ENCODE measurements at regions not wholly inside any gene's neighbourhood (a gene's known extent, or its start where the extent isn't known, plus 50 kb on each side); places are given as distances from the start of the nearest gene placed in this dataset.

DNA sequence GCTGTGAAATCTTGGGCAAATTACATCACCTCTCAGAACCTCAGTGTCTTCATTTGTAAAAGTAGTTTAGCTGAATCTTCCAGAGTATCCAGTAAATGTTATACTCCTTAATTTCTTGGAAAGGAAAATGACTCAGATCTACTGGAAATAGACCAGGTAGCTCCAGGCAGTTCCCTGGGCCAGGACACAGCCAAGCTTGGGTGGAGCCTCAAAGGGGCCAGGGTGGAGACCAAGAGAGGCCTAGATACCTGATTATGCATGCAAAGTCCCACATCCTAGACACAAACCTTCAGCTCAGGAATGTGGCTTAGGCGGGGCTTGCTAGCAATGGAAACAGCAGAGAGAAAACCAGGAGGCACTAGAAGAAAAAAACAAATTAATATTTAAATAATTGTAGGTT is 272.8 kb downstream of the MAFB start:
- Histone ChIP-seq H3K27ac (ENCODE audit: low read depth, low read length) (no peak overlapping the region), H3K36me3 (ENCODE audit: insufficient read depth, low read length) (no peaks in the 10 kb centered on the region), H3K79me2 (ENCODE audit: control insufficient read depth, insufficient read depth, low read length, unreplicated experiment) (no peaks in the 10 kb centered on the region), H2AFZ (ENCODE audit: low read length, unreplicated experiment) (no peak overlapping the region), H3K4me3 (ENCODE audit: low read depth, low read length) (no peak overlapping the region), H3K27me3 (ENCODE audit: insufficient read depth, low read length) (peaks cover 2% of the 10 kb centered on the region; the same call in 1 of the 2 replicates), H3K4me1 (ENCODE audit: control insufficient read depth, insufficient read depth, low read length, unreplicated experiment) (no peaks in the 10 kb centered on the region)

DNA sequence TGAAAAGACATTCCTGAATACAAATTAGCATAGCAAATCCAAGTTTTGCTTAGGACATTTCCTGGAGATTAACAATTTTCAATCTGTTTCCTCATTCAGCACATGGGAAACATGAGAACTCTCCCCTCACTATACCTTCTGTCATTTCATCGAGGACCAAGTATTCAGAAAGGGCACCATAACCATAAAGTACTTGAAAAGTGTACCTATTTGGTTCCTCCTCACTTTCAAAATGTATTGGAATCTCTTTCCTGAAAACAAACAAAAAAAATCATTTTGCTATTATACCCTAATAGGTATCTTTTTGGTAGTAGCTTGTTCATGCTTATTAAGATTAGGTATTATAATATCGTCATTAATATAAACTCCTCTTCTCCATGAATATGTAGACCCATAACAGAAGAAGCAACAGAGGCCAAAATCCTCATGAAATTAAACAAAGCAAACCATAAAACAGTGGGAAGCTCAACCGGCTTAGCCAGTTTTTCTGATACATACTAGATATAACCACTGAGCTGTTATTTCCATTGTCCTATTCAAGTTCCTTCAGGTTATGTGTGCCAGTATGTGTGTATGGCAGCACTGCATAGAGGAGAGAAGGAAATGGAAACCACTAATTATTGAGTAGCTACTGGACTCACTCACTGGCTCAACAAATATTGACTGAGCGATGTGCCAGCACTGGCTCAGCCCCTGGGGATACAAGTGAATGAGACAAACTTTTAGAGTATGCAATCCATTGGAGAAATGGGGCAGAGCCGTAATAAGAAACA is 274.0 kb downstream of the MAFB start:
- H3K4me1 ChIP-seq (ENCODE audit: control insufficient read depth, insufficient read depth, low read length, unreplicated experiment) = no peaks in the 10 kb centered on the region
- H3K27ac ChIP-seq (ENCODE audit: low read depth, low read length) = no peak overlapping the region
- peaks cover 6% of the 10 kb centered on the region; the same call in 1 of the 2 replicates for H3K27me3 ChIP-seq (ENCODE audit: insufficient read depth, low read length)

DNA sequence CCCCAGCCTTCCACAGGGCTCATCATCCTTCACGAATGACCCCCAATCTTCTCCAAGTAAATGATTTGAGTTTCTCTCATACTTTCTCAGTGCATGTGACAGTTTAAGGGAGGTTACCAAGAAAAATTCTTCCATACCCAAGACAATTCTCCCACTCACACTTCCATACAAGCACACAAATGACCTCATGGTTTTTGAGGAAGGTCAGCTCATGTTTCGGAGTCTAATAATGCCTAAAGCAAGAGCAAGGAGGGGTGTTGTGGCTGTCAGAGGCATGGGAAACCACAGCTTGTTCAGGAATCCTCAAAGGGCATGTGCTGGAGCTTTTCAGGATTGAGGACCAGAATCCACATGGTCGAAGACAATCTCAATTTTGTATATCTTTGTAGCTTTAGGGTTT is 279.0 kb downstream of the MAFB start:
- peaks cover 19% of the 10 kb centered on the region; the same call in 1 of the 2 replicates for H3K27me3 ChIP-seq (ENCODE audit: insufficient read depth, low read length)
- H3K79me2 ChIP-seq (ENCODE audit: control insufficient read depth, insufficient read depth, low read length, unreplicated experiment) = no peaks in the 10 kb centered on the region
- H3K4me1 ChIP-seq (ENCODE audit: control insufficient read depth, insufficient read depth, low read length, unreplicated experiment) = no peaks in the 10 kb centered on the region
- H3K36me3 ChIP-seq (ENCODE audit: insufficient read depth, low read length) = no peaks in the 10 kb centered on the region
- no peak overlapping the region for H2AFZ ChIP-seq (ENCODE audit: low read length, unreplicated experiment)
- H3K4me3 ChIP-seq (ENCODE audit: low read depth, low read length) = no peak overlapping the region
- H3K27ac ChIP-seq (ENCODE audit: low read depth, low read length) = no peak overlapping the region

More for the DNA sequence above, 274.0 kb downstream of the MAFB start:
- no peak overlapping the region for H3K4me3 ChIP-seq (ENCODE audit: low read depth, low read length)
- H3K36me3 ChIP-seq (ENCODE audit: insufficient read depth, low read length) = no peaks in the 10 kb centered on the region
- no peak overlapping the region for H2AFZ ChIP-seq (ENCODE audit: low read length, unreplicated experiment)
- H3K79me2 ChIP-seq (ENCODE audit: control insufficient read depth, insufficient read depth, low read length, unreplicated experiment) = no peaks in the 10 kb centered on the region

DNA sequence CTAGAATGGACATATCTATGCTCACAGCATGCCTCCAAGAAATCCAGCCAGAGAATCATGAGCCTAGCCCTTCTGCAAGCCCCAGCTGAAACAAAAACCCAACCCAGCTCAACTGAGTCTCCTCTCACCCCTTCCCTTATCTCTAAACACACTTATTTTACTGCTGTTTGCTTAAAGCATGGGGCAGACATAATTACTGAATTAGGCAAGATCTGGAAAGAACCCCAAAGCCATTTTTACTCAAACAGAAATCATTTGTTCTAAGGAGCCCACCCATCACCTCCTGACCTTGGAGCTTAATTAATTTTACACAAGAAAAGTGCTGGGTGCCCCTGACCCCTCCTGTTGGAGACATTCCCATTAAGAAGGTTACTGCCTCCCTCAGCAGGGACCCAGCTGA is 291.6 kb downstream of the MAFB start:
- Histone ChIP-seq H3K4me1 (ENCODE audit: control insufficient read depth, insufficient read depth, low read length, unreplicated experiment) (no peaks in the 10 kb centered on the region), H2AFZ (ENCODE audit: low read length, unreplicated experiment) (no peak overlapping the region), H3K27ac (ENCODE audit: low read depth, low read length) (no peak overlapping the region), H3K27me3 (ENCODE audit: insufficient read depth, low read length) (peaks cover 22% of the 10 kb centered on the region), H3K4me3 (ENCODE audit: low read depth, low read length) (no peak overlapping the region), H3K36me3 (ENCODE audit: insufficient read depth, low read length) (no peaks in the 10 kb centered on the region), H3K79me2 (ENCODE audit: control insufficient read depth, insufficient read depth, low read length, unreplicated experiment) (no peaks in the 10 kb centered on the region)

DNA sequence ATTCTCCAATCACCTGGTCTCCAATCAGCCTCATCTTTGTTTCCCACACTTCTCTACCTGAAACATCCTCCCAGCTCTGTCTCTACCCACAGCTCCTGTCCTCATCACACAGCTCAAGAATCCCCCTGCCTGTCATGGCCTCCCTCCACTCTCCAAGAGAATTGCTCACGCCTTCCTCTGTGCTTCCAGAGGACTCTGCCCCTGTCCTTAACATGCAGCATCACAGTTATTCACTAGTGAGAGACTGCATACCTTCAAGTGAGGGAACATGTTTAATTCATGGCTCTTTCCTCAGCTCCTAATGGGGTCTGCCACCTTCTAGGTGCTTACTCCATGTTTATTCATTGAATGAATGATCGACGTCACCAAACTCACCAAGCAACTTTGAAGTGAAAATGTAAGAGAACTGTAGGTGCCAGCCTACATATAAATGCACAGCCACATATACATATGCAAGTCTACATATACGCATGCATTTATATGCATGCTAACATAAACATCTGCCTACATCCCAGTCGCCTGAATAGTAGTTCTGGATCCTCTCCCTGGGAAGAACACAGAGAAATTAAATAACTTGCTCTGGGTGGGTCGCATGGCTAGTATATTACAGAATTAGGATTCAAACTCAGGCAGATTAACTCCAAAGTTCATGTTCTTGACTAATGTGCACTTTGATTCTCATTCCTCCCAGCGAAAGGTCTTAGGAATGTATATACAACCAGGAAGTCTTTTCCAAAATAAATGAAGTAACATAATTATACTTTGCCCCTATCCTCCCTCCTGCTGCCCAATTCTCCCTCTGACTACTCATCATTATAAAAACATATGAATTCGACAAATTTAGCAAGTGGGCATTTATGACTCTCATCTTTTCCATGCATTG is 295.6 kb downstream of the MAFB start:
- H3K36me3 ChIP-seq (ENCODE audit: insufficient read depth, low read length) = no peaks in the 10 kb centered on the region
- H2AFZ ChIP-seq (ENCODE audit: low read length, unreplicated experiment) = no peak overlapping the region
- H3K27me3 ChIP-seq (ENCODE audit: insufficient read depth, low read length) = peaks cover 22% of the 10 kb centered on the region
- no peak overlapping the region for H3K27ac ChIP-seq (ENCODE audit: low read depth, low read length)
- no peaks in the 10 kb centered on the region for H3K79me2 ChIP-seq (ENCODE audit: control insufficient read depth, insufficient read depth, low read length, unreplicated experiment)
- no peaks in the 10 kb centered on the region for H3K4me1 ChIP-seq (ENCODE audit: control insufficient read depth, insufficient read depth, low read length, unreplicated experiment)
- no peak overlapping the region for H3K4me3 ChIP-seq (ENCODE audit: low read depth, low read length)

DNA sequence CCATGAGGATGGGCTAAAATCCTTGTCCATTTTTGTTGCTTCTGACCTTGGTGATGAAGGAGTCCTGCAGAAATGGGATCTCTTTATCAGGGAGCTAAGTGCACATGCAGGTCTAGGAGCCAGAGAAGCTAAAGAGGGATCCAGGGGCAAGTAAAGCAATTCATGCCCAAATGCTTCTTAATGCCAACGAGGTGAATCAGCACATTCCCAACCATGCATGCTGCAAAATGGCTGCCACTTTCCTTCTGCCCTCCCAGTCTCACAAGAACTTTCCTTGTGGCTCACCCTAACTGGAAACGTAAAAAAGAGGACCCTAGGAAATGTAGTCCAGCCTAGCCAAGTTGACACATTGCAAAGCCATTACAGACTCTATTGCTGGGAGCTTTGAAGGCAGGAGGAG is 298.4 kb downstream of the MAFB start:
- H3K27me3 ChIP-seq (ENCODE audit: insufficient read depth, low read length) = peaks cover 5% of the 10 kb centered on the region; the same call in 1 of the 2 replicates
- no peak overlapping the region for H2AFZ ChIP-seq (ENCODE audit: low read length, unreplicated experiment)
- H3K79me2 ChIP-seq (ENCODE audit: control insufficient read depth, insufficient read depth, low read length, unreplicated experiment) = no peaks in the 10 kb centered on the region
- no peak overlapping the region for H3K27ac ChIP-seq (ENCODE audit: low read depth, low read length)
- H3K4me1 ChIP-seq (ENCODE audit: control insufficient read depth, insufficient read depth, low read length, unreplicated experiment) = no peaks in the 10 kb centered on the region
- no peak overlapping the region for H3K4me3 ChIP-seq (ENCODE audit: low read depth, low read length)
- H3K36me3 ChIP-seq (ENCODE audit: insufficient read depth, low read length) = no peaks in the 10 kb centered on the region

DNA sequence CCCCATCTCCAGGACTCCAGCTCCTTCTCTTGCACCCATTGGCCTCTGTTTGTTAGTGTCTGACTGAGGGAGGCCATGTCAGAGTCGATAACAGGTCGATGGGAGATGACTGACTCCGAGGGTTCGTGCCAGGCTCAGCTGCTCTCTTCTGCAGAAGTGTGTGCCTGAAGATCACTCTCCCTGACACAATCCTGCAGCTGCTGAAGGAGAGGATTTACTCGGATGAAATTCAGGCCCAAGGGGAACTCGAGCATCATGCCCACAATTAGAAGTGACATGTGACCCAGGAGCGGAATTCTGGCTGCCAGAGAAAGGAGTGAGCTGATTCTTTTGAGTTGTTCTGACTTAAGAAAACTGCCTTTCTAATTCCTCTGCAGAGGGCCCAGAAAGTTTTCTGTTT is 318.2 kb downstream of the MAFB start:
- Histone ChIP-seq H3K4me3 (ENCODE audit: low read depth, low read length) (no peak overlapping the region), H2AFZ (ENCODE audit: low read length, unreplicated experiment) (no peak overlapping the region), H3K27ac (ENCODE audit: low read depth, low read length) (no peak overlapping the region), H3K79me2 (ENCODE audit: control insufficient read depth, insufficient read depth, low read length, unreplicated experiment) (no peaks in the 10 kb centered on the region), H3K27me3 (ENCODE audit: insufficient read depth, low read length) (peaks cover 2% of the 10 kb centered on the region), H3K36me3 (ENCODE audit: insufficient read depth, low read length) (no peaks in the 10 kb centered on the region), H3K4me1 (ENCODE audit: control insufficient read depth, insufficient read depth, low read length, unreplicated experiment) (no peaks in the 10 kb centered on the region)

DNA sequence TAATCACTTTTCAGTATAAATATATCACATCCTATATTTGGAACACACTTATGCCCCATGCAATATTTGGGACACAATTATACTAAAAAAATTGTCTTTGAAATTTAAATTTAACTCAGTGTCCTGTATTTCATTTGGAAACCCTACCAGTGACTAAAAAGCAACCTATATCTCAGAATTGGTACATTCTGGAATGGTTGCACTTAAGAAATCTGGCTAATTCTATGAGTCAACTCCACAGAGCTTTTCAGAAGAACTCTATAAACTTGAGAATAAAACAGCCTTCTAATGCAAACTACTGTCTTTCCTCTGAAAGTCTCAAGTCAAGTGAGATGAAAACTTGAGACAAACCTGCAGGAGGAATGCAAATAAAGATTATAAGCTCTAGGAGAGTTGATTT is 320.2 kb downstream of the MAFB start:
- Histone ChIP-seq H3K4me3 (ENCODE audit: low read depth, low read length) (no peak overlapping the region), H3K27ac (ENCODE audit: low read depth, low read length) (no peak overlapping the region), H3K27me3 (ENCODE audit: insufficient read depth, low read length) (peaks cover 18% of the 10 kb centered on the region), H2AFZ (ENCODE audit: low read length, unreplicated experiment) (no peak overlapping the region), H3K4me1 (ENCODE audit: control insufficient read depth, insufficient read depth, low read length, unreplicated experiment) (no peaks in the 10 kb centered on the region), H3K36me3 (ENCODE audit: insufficient read depth, low read length) (no peaks in the 10 kb centered on the region), H3K79me2 (ENCODE audit: control insufficient read depth, insufficient read depth, low read length, unreplicated experiment) (no peaks in the 10 kb centered on the region)

DNA sequence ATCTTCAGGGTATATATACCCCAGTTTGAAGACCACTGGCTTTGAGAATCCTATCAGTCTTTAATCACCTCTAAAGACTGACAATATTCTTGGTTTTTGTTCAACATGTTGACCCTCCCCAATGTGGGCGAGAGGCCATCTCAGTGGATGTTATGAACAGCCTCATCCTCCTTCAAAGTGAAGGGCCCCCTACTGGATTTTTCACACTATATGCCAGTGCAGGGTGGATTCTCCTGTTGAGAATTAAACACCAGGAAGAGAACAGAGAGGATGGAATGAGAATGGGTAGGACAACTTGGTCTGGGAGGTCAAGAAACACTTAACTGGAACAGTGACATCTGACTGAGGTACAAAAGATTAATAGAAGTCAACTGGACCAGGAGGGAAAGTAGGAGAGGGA is 327.1 kb downstream of the MAFB start:
- no peak overlapping the region for H3K4me3 ChIP-seq (ENCODE audit: low read depth, low read length)
- H3K79me2 ChIP-seq (ENCODE audit: control insufficient read depth, insufficient read depth, low read length, unreplicated experiment) = no peaks in the 10 kb centered on the region
- no peak overlapping the region for H3K27ac ChIP-seq (ENCODE audit: low read depth, low read length)
- H3K36me3 ChIP-seq (ENCODE audit: insufficient read depth, low read length) = no peaks in the 10 kb centered on the region
- H3K4me1 ChIP-seq (ENCODE audit: control insufficient read depth, insufficient read depth, low read length, unreplicated experiment) = no peaks in the 10 kb centered on the region
- H3K27me3 ChIP-seq (ENCODE audit: insufficient read depth, low read length) = peaks cover 35% of the 10 kb centered on the region
- no peak overlapping the region for H2AFZ ChIP-seq (ENCODE audit: low read length, unreplicated experiment)

DNA sequence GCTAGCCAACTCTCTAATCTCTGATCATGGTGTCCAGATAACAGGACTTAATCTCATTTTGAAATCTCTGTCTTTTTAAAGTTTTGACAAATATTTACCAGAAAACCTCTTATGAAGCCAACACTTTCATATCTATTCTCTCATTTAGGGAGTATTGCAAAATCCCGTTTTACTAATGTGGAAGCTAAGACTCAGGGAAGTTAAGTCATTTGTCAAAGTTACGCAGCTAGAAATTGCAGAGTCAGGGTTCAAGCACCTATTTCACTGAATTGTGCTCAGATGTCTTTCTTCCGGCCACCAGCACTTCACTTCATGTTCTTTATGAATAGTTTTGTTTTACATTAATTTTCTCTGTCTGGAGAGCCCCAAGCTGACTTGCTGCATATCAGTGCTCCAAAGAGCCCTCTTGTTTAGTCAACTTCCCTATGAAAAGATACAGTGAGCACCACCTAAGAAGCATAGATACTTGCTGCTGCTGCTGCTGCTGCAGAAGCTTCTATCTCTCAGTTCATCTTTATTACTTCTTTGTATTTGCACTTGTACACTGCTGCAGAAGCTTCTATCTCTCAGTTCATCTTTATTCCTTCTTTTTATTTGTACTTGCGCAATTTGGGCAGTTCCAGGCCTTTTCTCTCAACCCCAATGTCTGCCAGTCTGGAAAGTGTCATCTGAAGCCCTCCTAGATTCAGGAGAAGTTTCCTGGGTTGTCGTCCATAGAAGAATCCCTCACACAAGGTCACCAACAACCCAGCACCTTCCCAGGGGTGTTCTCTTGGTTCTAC is 329.7 kb downstream of the MAFB start:
- Histone ChIP-seq H3K36me3 (ENCODE audit: insufficient read depth, low read length) (no peaks in the 10 kb centered on the region), H3K27ac (ENCODE audit: low read depth, low read length) (no peak overlapping the region), H2AFZ (ENCODE audit: low read length, unreplicated experiment) (no peak overlapping the region), H3K27me3 (ENCODE audit: insufficient read depth, low read length) (peaks cover 39% of the 10 kb centered on the region), H3K79me2 (ENCODE audit: control insufficient read depth, insufficient read depth, low read length, unreplicated experiment) (no peaks in the 10 kb centered on the region), H3K4me1 (ENCODE audit: control insufficient read depth, insufficient read depth, low read length, unreplicated experiment) (no peaks in the 10 kb centered on the region), H3K4me3 (ENCODE audit: low read depth, low read length) (no peak overlapping the region)
